NCI-H748 (cell line): ENCODE measurements at regions not wholly inside any gene's neighbourhood (a gene's known extent, or its start where the extent isn't known, plus 50 kb on each side); places are given as distances from the start of the nearest gene placed in this dataset.
"Not testable (repeated sequence)": the region's sequence is repeated elsewhere in the genome, so short reads cannot be mapped to it uniquely, and the experiment has no call there.

Source experiments
- DNase-seq: peaks from one replicate; lab custom pipeline; 2025; ENCODE audit not compliant: unreplicated experiment; lab: John Stamatoyannopoulos, UW

GRCh38 chr11:25612806-25613205 is 719.1 kb upstream of the ANO3 start:
- no peak for DNase-seq

GRCh38 chr11:25613451-25613850 is 718.5 kb upstream of the ANO3 start:
- DNase-seq = no peak

GRCh38 chr11:25613865-25614264 is 718.1 kb upstream of the ANO3 start:
- no peak for DNase-seq

GRCh38 chr11:25615069-25615468 is 716.9 kb upstream of the ANO3 start:
- DNase-seq = no peak

- no peak for DNase-seq
Measured at GRCh38 chr11:25615841-25616240, 716.1 kb upstream of the ANO3 start.

GRCh38 chr11:25625094-25625493 is 706.8 kb upstream of the ANO3 start:
- no peak for DNase-seq

GRCh38 chr11:25628030-25628429 is 703.9 kb upstream of the ANO3 start:
- DNase-seq = no peak

GRCh38 chr11:25633230-25633629 is 698.7 kb upstream of the ANO3 start:
- DNase-seq = no peak

GRCh38 chr11:25649220-25649619 is 682.7 kb upstream of the ANO3 start:
- DNase-seq = not testable (repeated sequence)

- no peak for DNase-seq
Measured at GRCh38 chr11:25650319-25650718, 681.6 kb upstream of the ANO3 start.

GRCh38 chr11:25655636-25656035 is 676.3 kb upstream of the ANO3 start:
- DNase-seq = no peak

GRCh38 chr11:25658916-25659315 is 673.0 kb upstream of the ANO3 start:
- no peak for DNase-seq

GRCh38 chr11:25659706-25660105 is 672.2 kb upstream of the ANO3 start:
- no peak for DNase-seq

- no peak for DNase-seq
Measured at GRCh38 chr11:25667871-25668270, 664.1 kb upstream of the ANO3 start.

- no peak for DNase-seq
Measured at GRCh38 chr11:25691959-25692358, 640.0 kb upstream of the ANO3 start.

- DNase-seq = no peak
Measured at GRCh38 chr11:25702417-25702816, 629.5 kb upstream of the ANO3 start.

GRCh38 chr11:25710975-25711374 is 621.0 kb upstream of the ANO3 start:
- no peak for DNase-seq

GRCh38 chr11:25727944-25728343 is 604.0 kb upstream of the ANO3 start:
- DNase-seq = no peak

GRCh38 chr11:25730230-25730629 is 601.7 kb upstream of the ANO3 start:
- DNase-seq = no peak

- DNase-seq = peak; percentile 20
Measured at GRCh38 chr11:25733777-25734176, 598.2 kb upstream of the ANO3 start.

GRCh38 chr11:25734591-25735211 is 597.2 kb upstream of the ANO3 start:
- DNase-seq = peak; percentile 33

- DNase-seq = no peak
Measured at GRCh38 chr11:25737071-25737675, 594.8 kb upstream of the ANO3 start.

GRCh38 chr11:25741886-25742285 is 590.0 kb upstream of the ANO3 start:
- DNase-seq = no peak
